Mesothelial cell of epicardium (in vitro differentiated cells): ENCODE measurements at regions not wholly inside any gene's neighbourhood (a gene's known extent, or its start where the extent isn't known, plus 50 kb on each side); places are given as distances from the start of the nearest gene placed in this dataset.

Experiments
- DNase-seq, 2 experiments: peaks; one replicate each; pipeline ENCODE4 v3.0.0; 2021; ENCODE audit warnings: low spot score in 2 of 2; ENCODE audit not compliant: unreplicated experiment in 2 of 2
- H3K27ac Mint-ChIP-seq: 2 replicates; pipeline ENCODE4 v1.8.0; 2021; ENCODE audit warnings: mixed read lengths
- H3K27me3 Mint-ChIP-seq: 2 replicates; pipeline ENCODE4 v1.8.0; 2021; ENCODE audit warnings: low read depth, mixed read lengths
- H3K36me3 Mint-ChIP-seq: 2 replicates; pipeline ENCODE4 v1.8.0; 2021; ENCODE audit warnings: mixed read lengths
- H3K4me1 Mint-ChIP-seq: 2 replicates; pipeline ENCODE4 v1.8.0; 2021; ENCODE audit warnings: mixed read lengths
- H3K4me3 Mint-ChIP-seq: 2 replicates; pipeline ENCODE4 v1.8.0; 2021; ENCODE audit warnings: mild to moderate bottlenecking, moderate library complexity, mixed read lengths
- H3K9me3 Mint-ChIP-seq: 2 replicates; pipeline ENCODE4 v1.8.0; 2021; ENCODE audit warnings: mixed read lengths
- TF ChIP-seq, protein P1 (sequence below): fragments of 200-600 bp; sonication (generic); IDR thresholded peaks from one replicate; pipeline ENCODE4 v1.5.0; 2021; ENCODE audit warnings: antibody characterized with exemption; ENCODE audit not compliant: unreplicated experiment

DNA sequence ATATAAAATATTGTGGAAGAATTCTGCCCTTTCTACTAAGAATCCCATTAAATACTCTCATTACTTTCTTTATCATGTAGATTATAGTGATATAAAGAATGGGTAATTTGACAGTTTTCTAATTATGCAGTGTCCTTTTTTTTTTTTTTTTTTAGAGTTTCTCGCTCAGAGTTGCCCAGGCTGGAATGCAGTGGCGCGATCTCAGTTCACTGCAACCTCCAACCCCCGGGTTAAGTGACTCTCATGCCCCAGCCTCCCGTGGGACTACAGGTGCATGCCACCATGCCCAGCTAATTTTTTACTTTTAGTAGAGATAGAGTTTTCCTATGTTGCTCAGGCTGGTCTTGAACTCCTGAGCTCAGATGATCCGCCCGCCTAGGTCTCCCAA, 1143.4 kb upstream of the SORCS1 start:
- Mint-ChIP-seq H3K27me3 (no peaks in the 10 kb centered on the region), H3K4me1 (no peaks in the 10 kb centered on the region), H3K9me3 (peaks cover 9% of the 10 kb centered on the region), H3K27ac (no peak overlapping the region), H3K36me3 (no peaks in the 10 kb centered on the region), H3K4me3 (no peak overlapping the region)
- TF ChIP-seq, protein P1, sequence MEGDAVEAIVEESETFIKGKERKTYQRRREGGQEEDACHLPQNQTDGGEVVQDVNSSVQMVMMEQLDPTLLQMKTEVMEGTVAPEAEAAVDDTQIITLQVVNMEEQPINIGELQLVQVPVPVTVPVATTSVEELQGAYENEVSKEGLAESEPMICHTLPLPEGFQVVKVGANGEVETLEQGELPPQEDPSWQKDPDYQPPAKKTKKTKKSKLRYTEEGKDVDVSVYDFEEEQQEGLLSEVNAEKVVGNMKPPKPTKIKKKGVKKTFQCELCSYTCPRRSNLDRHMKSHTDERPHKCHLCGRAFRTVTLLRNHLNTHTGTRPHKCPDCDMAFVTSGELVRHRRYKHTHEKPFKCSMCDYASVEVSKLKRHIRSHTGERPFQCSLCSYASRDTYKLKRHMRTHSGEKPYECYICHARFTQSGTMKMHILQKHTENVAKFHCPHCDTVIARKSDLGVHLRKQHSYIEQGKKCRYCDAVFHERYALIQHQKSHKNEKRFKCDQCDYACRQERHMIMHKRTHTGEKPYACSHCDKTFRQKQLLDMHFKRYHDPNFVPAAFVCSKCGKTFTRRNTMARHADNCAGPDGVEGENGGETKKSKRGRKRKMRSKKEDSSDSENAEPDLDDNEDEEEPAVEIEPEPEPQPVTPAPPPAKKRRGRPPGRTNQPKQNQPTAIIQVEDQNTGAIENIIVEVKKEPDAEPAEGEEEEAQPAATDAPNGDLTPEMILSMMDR, result no peak
- no peak for DNase-seq

DNA sequence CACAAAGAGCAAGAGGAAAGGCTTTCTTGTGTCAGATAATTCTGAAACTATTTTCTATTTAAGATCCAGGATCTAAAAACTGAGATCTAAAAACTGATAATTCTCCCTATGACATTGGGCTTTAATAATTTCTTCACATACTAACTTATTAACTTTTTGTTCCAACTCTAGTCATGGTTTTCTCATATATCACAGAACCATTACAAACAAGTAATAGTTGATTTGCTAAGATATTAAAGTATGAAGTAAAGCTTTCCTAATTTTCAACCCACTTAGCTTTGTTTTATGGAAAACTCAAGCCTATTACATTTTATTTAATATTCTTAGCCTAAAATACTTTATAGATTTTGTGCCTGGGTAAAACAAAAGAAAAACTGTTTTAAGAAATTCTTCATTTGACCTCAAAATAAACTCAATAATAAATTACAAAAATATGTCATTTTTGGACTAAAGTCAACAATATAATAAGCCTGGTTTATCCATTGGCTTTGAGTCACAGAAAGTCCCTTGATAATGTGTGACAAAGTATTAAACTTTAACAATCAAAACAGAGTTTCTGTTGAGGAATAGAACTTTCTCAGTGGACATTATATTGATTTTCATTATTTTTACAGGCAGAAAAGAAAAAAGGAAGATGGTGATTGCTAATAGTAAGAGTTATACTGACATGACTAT, 1142.9 kb upstream of the SORCS1 start:
- Mint-ChIP-seq H3K36me3 (no peaks in the 10 kb centered on the region), H3K27ac (no peak overlapping the region), H3K9me3 (peaks cover 9% of the 10 kb centered on the region), H3K4me1 (no peaks in the 10 kb centered on the region), H3K27me3 (no peaks in the 10 kb centered on the region), H3K4me3 (no peak overlapping the region)
- DNase-seq, result no peak
- TF ChIP-seq, protein P1, result no peak

DNA sequence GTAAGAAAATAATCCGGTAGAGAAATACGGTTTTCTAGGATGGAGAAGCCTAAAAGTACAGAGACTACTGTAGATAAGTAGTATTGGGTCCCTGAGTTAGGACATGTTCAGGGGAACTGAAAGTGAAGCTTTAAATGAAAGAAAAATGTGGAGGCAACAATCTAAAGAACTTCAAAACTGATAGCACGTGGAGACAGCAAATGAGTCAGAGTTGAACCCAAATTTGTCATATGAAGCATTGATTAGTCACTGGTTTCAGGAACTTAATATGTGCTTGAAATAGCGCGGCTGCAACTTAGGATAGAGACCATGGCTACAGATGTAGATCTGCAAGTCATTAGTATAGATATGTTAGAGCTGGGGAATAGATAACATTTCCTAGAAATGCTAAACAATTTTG, 1138.6 kb upstream of the SORCS1 start:
- peaks cover 4% of the 10 kb centered on the region for H3K9me3 Mint-ChIP-seq
- TF ChIP-seq, protein P1, result no peak
- no peaks in the 10 kb centered on the region for H3K36me3 Mint-ChIP-seq
- no peaks in the 10 kb centered on the region for H3K4me1 Mint-ChIP-seq
- no peak overlapping the region for H3K27ac Mint-ChIP-seq
- H3K27me3 Mint-ChIP-seq, result peaks cover 4% of the 10 kb centered on the region
- DNase-seq, result no peak
- H3K4me3 Mint-ChIP-seq, result no peak overlapping the region

DNA sequence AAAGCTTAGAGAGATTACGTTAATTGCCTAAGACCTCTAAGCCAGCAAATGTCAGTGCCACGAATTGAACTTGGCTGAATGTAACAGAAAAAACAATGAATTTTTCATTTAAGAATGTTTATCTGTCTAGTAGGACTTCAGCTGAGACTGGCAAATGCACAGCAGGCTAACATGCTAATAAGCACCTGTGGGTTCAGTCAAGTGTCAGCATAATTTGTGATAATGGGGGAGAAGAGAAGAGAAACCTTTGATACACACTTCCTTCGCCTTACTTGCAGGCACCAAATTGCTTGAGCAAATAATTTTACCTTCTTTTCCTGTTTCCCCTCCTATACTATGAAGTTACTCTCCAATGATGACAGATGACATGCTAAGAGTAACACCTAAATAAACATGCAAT, 1136.5 kb upstream of the SORCS1 start:
- no peak overlapping the region for H3K27ac Mint-ChIP-seq
- peaks cover 4% of the 10 kb centered on the region for H3K27me3 Mint-ChIP-seq
- H3K4me3 Mint-ChIP-seq, result no peak overlapping the region
- no peaks in the 10 kb centered on the region for H3K36me3 Mint-ChIP-seq
- TF ChIP-seq, protein P1, result no peak
- DNase-seq, result no peak
- no peaks in the 10 kb centered on the region for H3K4me1 Mint-ChIP-seq
- peaks cover 4% of the 10 kb centered on the region for H3K9me3 Mint-ChIP-seq

DNA sequence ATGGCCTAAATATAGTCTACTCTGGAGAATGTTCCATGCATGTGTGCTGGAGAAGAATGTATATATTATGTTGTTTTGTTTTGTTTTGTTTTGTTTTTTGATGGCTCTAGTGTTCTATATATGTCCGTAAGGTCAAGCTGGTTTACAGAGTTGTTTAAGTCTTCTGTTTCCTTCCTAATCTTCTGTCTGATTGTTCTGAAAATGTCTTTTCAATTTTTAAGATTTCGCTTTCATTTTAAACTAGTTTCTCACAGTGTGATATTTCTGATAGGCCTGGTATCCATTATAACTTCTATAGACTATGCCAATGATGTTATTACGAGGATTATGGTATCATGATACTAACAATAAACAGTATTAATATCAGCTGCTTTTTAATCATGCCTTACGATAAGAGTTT, 1126.3 kb upstream of the SORCS1 start:
- Mint-ChIP-seq H3K27me3 (no peaks in the 10 kb centered on the region), H3K36me3 (no peaks in the 10 kb centered on the region), H3K27ac (no peak overlapping the region), H3K4me1 (no peaks in the 10 kb centered on the region), H3K4me3 (no peak overlapping the region), H3K9me3 (peaks cover 12% of the 10 kb centered on the region)
- no peak for DNase-seq
- TF ChIP-seq, protein P1, result no peak
